SHP77 (cell line): ENCODE measurements at regions not wholly inside any gene's neighbourhood (a gene's known extent, or its start where the extent isn't known, plus 50 kb on each side); places are given as distances from the start of the nearest gene placed in this dataset.

Source experiments
- DNase-seq, 2 experiments: peaks; one replicate each; lab custom pipeline; 2025; lab: John Stamatoyannopoulos, UW

- no peak for DNase-seq
Observed at GRCh38 chr6:91392951-91393350, 806.1 kb upstream of the MAP3K7 start.

- DNase-seq, result no peak
Observed at GRCh38 chr6:91387290-91388059, 800.6 kb upstream of the MAP3K7 start.

- no peak for DNase-seq
Observed at GRCh38 chr6:91386204-91386603, 799.3 kb upstream of the MAP3K7 start.

GRCh38 chr6:91383207-91383606 lies 796.3 kb upstream of the MAP3K7 start:
- DNase-seq, result no peak

- DNase-seq, result peak; percentile 2 to 41
Observed at GRCh38 chr6:91376686-91377085, 789.8 kb upstream of the MAP3K7 start.

GRCh38 chr6:91366781-91367180 lies 779.9 kb upstream of the MAP3K7 start:
- DNase-seq, result no peak

GRCh38 chr6:91358986-91359385 lies 772.1 kb upstream of the MAP3K7 start:
- DNase-seq, result no peak

GRCh38 chr6:91352878-91353277 lies 766.0 kb upstream of the MAP3K7 start:
- no peak for DNase-seq

GRCh38 chr6:91352321-91352720 lies 765.4 kb upstream of the MAP3K7 start:
- no peak for DNase-seq

GRCh38 chr6:91350146-91350908 lies 763.5 kb upstream of the MAP3K7 start:
- DNase-seq, result no peak

- DNase-seq, result no peak
Observed at GRCh38 chr6:91341473-91341872, 754.6 kb upstream of the MAP3K7 start.

GRCh38 chr6:91340896-91341395 lies 754.1 kb upstream of the MAP3K7 start:
- DNase-seq, result no peak

- no peak for DNase-seq
Observed at GRCh38 chr6:91337967-91338366, 751.1 kb upstream of the MAP3K7 start.

- DNase-seq, result no peak
Observed at GRCh38 chr6:91330896-91331295, 744.0 kb upstream of the MAP3K7 start.

- DNase-seq, result no peak
Observed at GRCh38 chr6:91328241-91328640, 741.4 kb upstream of the MAP3K7 start.

GRCh38 chr6:91324711-91325110 lies 737.8 kb upstream of the MAP3K7 start:
- DNase-seq, result no peak

- no peak for DNase-seq
Observed at GRCh38 chr6:91317984-91318383, 731.1 kb upstream of the MAP3K7 start.

GRCh38 chr6:91317247-91317835 lies 730.5 kb upstream of the MAP3K7 start:
- DNase-seq, result no peak

GRCh38 chr6:91310178-91310577 lies 723.3 kb upstream of the MAP3K7 start:
- DNase-seq, result no peak

- no peak for DNase-seq
Observed at GRCh38 chr6:91305755-91306154, 718.9 kb upstream of the MAP3K7 start.

GRCh38 chr6:91304521-91304920 lies 717.6 kb upstream of the MAP3K7 start:
- no peak for DNase-seq

GRCh38 chr6:91303326-91303725 lies 716.5 kb upstream of the MAP3K7 start:
- DNase-seq, result no peak
